H9 (cell line): ENCODE measurements at regions not wholly inside any gene's neighbourhood (a gene's known extent, or its start where the extent isn't known, plus 50 kb on each side); places are given as distances from the start of the nearest gene placed in this dataset.
A peak's percentile ranks its signal among the peaks of the same experiment; 100 is the strongest.

Experiments used
- DNase-seq: peaks from one replicate; pipeline ENCODE4 v3.0.0-alpha.2; 2017
- H2AFZ ChIP-seq: one replicate; pipeline ENCODE4 v1.6.1; 2013; ENCODE audit warnings: mild to moderate bottlenecking, low read length, control low read depth, moderate library complexity
- H2AK5ac ChIP-seq: 2 replicates; pipeline ENCODE4 v1.6.1; 2013; ENCODE audit warnings: low read length, control low read depth, mixed read lengths; ENCODE audit not compliant: insufficient read length
- H2BK120ac ChIP-seq: one replicate; pipeline ENCODE4 v1.6.1; 2013; ENCODE audit warnings: low read depth, mild to moderate bottlenecking, low read length, control low read depth, inconsistent platforms; ENCODE audit not compliant: poor library complexity, severe bottlenecking
- H2BK12ac ChIP-seq: 2 replicates; pipeline ENCODE4 v1.6.1; 2013; ENCODE audit warnings: low read length, control low read depth, mixed read lengths, low read depth; ENCODE audit not compliant: insufficient read length
- H2BK15ac ChIP-seq: 2 replicates; pipeline ENCODE4 v1.6.1; 2013; ENCODE audit warnings: low read depth, low read length, control low read depth
- H2BK20ac ChIP-seq: one replicate; pipeline ENCODE4 v1.6.1; 2013; ENCODE audit warnings: low read depth, mild to moderate bottlenecking, low read length, control low read depth, inconsistent platforms; ENCODE audit not compliant: poor library complexity, severe bottlenecking
- H2BK5ac ChIP-seq: 2 replicates; pipeline ENCODE4 v1.6.1; 2013; ENCODE audit warnings: low read length, control low read depth, mixed read lengths; ENCODE audit not compliant: insufficient read length
- H3K14ac ChIP-seq: 2 replicates; pipeline ENCODE4 v1.6.1; 2013; ENCODE audit warnings: low read length, control low read depth; ENCODE audit not compliant: insufficient read depth
- H3K18ac ChIP-seq: 2 replicates; pipeline ENCODE4 v1.6.1; 2013; ENCODE audit warnings: low read depth, mild to moderate bottlenecking, mixed read lengths, low read length, control low read depth; ENCODE audit not compliant: insufficient read length
- H3K23ac ChIP-seq: 2 replicates; pipeline ENCODE4 v1.6.1; 2013; ENCODE audit warnings: low read length, control low read depth, mixed read lengths, low read depth; ENCODE audit not compliant: insufficient read length
- H3K23me2 ChIP-seq: 2 replicates; pipeline ENCODE4 v1.6.1; 2013; ENCODE audit warnings: low read depth, mild to moderate bottlenecking, mixed read lengths, low read length, control low read depth; ENCODE audit not compliant: insufficient read length, poor library complexity, severe bottlenecking
- H3K27ac ChIP-seq: 2 replicates; pipeline ENCODE4 v1.5.1; 2013; ENCODE audit warnings: low read length, control low read depth, mixed read lengths, low read depth; ENCODE audit not compliant: insufficient read length
- H3K27me3 ChIP-seq: 2 replicates; pipeline ENCODE4 v1.6.1; 2013; ENCODE audit warnings: low read length, control low read depth, inconsistent platforms; ENCODE audit not compliant: insufficient read depth
- H3K4ac ChIP-seq: 2 replicates; pipeline ENCODE4 v1.6.1; 2013; ENCODE audit warnings: low read depth, mild to moderate bottlenecking, control low read depth, inconsistent platforms, low read length, moderate library complexity
- H3K4me1 ChIP-seq: 2 replicates; pipeline ENCODE4 v1.6.1; 2013; ENCODE audit warnings: low read length, control low read depth, inconsistent platforms; ENCODE audit not compliant: insufficient read depth
- H3K4me2 ChIP-seq: 2 replicates; pipeline ENCODE4 v1.6.1; 2013; ENCODE audit warnings: low read length, control low read depth, mixed read lengths; ENCODE audit not compliant: insufficient read length, insufficient read depth
- H3K56ac ChIP-seq: 2 replicates; pipeline ENCODE4 v1.6.1; 2013; ENCODE audit warnings: low read depth, mild to moderate bottlenecking, mixed read lengths, low read length, control low read depth; ENCODE audit not compliant: insufficient read length
- H3K79me1 ChIP-seq: 2 replicates; pipeline ENCODE4 v1.6.1; 2013; ENCODE audit warnings: low read depth, mild to moderate bottlenecking, moderate library complexity, low read length, control low read depth, inconsistent platforms; ENCODE audit not compliant: insufficient read depth, poor library complexity, severe bottlenecking
- H3K79me2 ChIP-seq: 2 replicates; pipeline ENCODE4 v1.6.1; 2013; ENCODE audit warnings: low read length, control low read depth, inconsistent platforms; ENCODE audit not compliant: insufficient read depth
- H3K9ac ChIP-seq: 2 replicates; pipeline ENCODE4 v1.6.1; 2013; ENCODE audit warnings: low read length, control low read depth, mixed read lengths; ENCODE audit not compliant: insufficient read length; ENCODE audit errors: extremely low read depth
- H3K9me3 ChIP-seq: one replicate; pipeline ENCODE4 v1.6.1; 2013; ENCODE audit warnings: low read depth, low read length, inconsistent platforms; ENCODE audit not compliant: control insufficient read depth
- H3T11ph ChIP-seq: one replicate; pipeline ENCODE4 v1.6.1; 2013; ENCODE audit warnings: mild to moderate bottlenecking, low read length, control low read depth, inconsistent platforms
- H4K20me1 ChIP-seq: one replicate; pipeline ENCODE4 v1.6.1; 2013; ENCODE audit not compliant: control insufficient read depth, insufficient read length, insufficient read depth
- H4K5ac ChIP-seq: 2 replicates; pipeline ENCODE4 v1.6.1; 2013; ENCODE audit warnings: low read depth, mild to moderate bottlenecking, mixed read lengths, low read length, control low read depth; ENCODE audit not compliant: insufficient read length
- H4K8ac ChIP-seq: replicated peaks from 2 replicates; pipeline ENCODE4 v1.6.1; 2013; ENCODE audit warnings: low read length, control low read depth, mixed read lengths, low read depth; ENCODE audit not compliant: insufficient read length
- H4K91ac ChIP-seq: 2 replicates; pipeline ENCODE4 v1.6.1; 2013; ENCODE audit warnings: low read depth, mild to moderate bottlenecking, moderate library complexity, mixed read lengths, low read length, control low read depth; ENCODE audit not compliant: insufficient read length
- H3K27ac Mint-ChIP-seq, 3 experiments: 2 replicates in 2 of 3; 3 replicates in 1 of 3; pipeline ENCODE4 v1.8.0; 2020 to 2021; ENCODE audit warnings: mixed read lengths in 3 of 3, mild to moderate bottlenecking in 1 of 3, moderate library complexity in 1 of 3
- H3K27me3 Mint-ChIP-seq: 2 replicates; pipeline ENCODE4 v1.8.0; 2021; ENCODE audit warnings: low read depth, mild to moderate bottlenecking, moderate library complexity, mixed read lengths
- H3K36me3 Mint-ChIP-seq, 3 experiments: 2 replicates in 2 of 3; 3 replicates in 1 of 3; pipeline ENCODE4 v1.8.0; 2020 to 2021; ENCODE audit warnings: low read depth in 3 of 3, mixed read lengths in 3 of 3; ENCODE audit not compliant: insufficient read depth in 1 of 3
- H3K4me1 Mint-ChIP-seq, 2 experiments: 2 replicates each; pipeline ENCODE4 v1.8.0; 2020; ENCODE audit warnings: mixed read lengths in 2 of 2
- H3K4me3 Mint-ChIP-seq, 2 experiments: 2 replicates in 1 of 2; 3 replicates in 1 of 2; pipeline ENCODE4 v1.8.0; 2020 to 2021; ENCODE audit warnings: mild to moderate bottlenecking in 2 of 2, mixed read lengths in 2 of 2, moderate library complexity in 1 of 2
- H3K9me3 Mint-ChIP-seq, 2 experiments: 2 replicates in 1 of 2; 3 replicates in 1 of 2; pipeline ENCODE4 v1.8.0; 2020; ENCODE audit warnings: mild to moderate bottlenecking in 2 of 2, mixed read lengths in 2 of 2, moderate library complexity in 1 of 2
- CTCF ChIP-seq: fragments of 200-600 bp; sonication (generic); conservative IDR thresholded peaks from 3 replicates; pipeline ENCODE4 v1.8.0; 2021; ENCODE audit warnings: antibody characterized with exemption, mild to moderate bottlenecking

GRCh38 chr4:79772510-79772909 lies 300.5 kb downstream of the ANTXR2 start:
- Histone ChIP-seq H2BK20ac (no peak overlapping the region), H4K91ac (no peak overlapping the region), H4K20me1 (no peaks in the 10 kb centered on the region), H4K8ac (no peak overlapping the region), H4K5ac (no peak overlapping the region), H3K4me1 (no peaks in the 10 kb centered on the region), H3K4me2 (no peak overlapping the region), H2BK120ac (no peak overlapping the region), H3K56ac (no peak overlapping the region), H3K9me3 (no peaks in the 10 kb centered on the region), H3K23me2 (no peaks in the 10 kb centered on the region), H3K27ac (no peak overlapping the region), H2BK15ac (no peak overlapping the region), H2BK12ac (no peak overlapping the region), H3K79me2 (no peaks in the 10 kb centered on the region), H2AK5ac (no peak overlapping the region), H3K27me3 (no peaks in the 10 kb centered on the region), H3K79me1 (no peaks in the 10 kb centered on the region), H3K9ac (no peak overlapping the region), H3K18ac (no peak overlapping the region), H2BK5ac (no peak overlapping the region), H3K23ac (no peak overlapping the region), H3T11ph (no peak overlapping the region), H3K4ac (no peak overlapping the region), H3K14ac (no peak overlapping the region), H2AFZ (no peak overlapping the region)
- peaks cover 3 to 49% (median 13%) of the 10 kb centered on the region in 3 experiments; a peak in 6 of 7 replicates for H3K36me3 Mint-ChIP-seq
- DNase-seq = no peak
- no peaks in the 10 kb centered on the region; the same call in 1 of the 2 replicates for H3K27me3 Mint-ChIP-seq
- peaks cover 30 to 54% of the 10 kb centered on the region in 2 experiments for H3K9me3 Mint-ChIP-seq
- H3K4me1 Mint-ChIP-seq = no peaks in the 10 kb centered on the region; a peak in 3 of 4 replicates
- H3K4me3 Mint-ChIP-seq = no peak overlapping the region
- no peak for TF ChIP-seq CTCF
- H3K27ac Mint-ChIP-seq = 0 out of 7 replicates have a peak overlapping the region, but pooled peaks of 1 of the 3 experiments have one; percentile 29
